ENCODE measurements at regions not wholly inside any gene's neighbourhood (a gene's known extent, or its start where the extent isn't known, plus 50 kb on each side); places are given as distances from the start of the nearest gene placed in this dataset.
"Not testable (repeated sequence)": the region's sequence is repeated elsewhere in the genome, so short reads cannot be mapped to it uniquely, and the experiment has no call there.

- Mint-ChIP-seq H3K4me3 (no peak overlapping the region), H3K9me3 (peaks cover 2% of the 10 kb centered on the region), H3K36me3 (ENCODE audit: low read depth) (no peaks in the 10 kb centered on the region), H3K4me1 (ENCODE audit: low read depth) (peaks cover 9% of the 10 kb centered on the region), H3K27me3 (ENCODE audit: low read depth) (peaks cover 4% of the 10 kb centered on the region), H3K27ac (no peak overlapping the region)
Observed at GRCh38 chr17:27199948-27200347, 94.0 kb upstream of the WSB1 start.

GRCh38 chr17:27200476-27200875, 93.4 kb upstream of the WSB1 start:
- peaks cover 4% of the 10 kb centered on the region for H3K27me3 Mint-ChIP-seq (ENCODE audit: low read depth)

GRCh38 chr17:27203241-27203640, 90.7 kb upstream of the WSB1 start:
- H3K27me3 Mint-ChIP-seq (ENCODE audit: low read depth) = peaks cover 4% of the 10 kb centered on the region
- no peaks in the 10 kb centered on the region for H3K36me3 Mint-ChIP-seq (ENCODE audit: low read depth)
- no peaks in the 10 kb centered on the region for H3K9me3 Mint-ChIP-seq
- no peak overlapping the region for H3K4me3 Mint-ChIP-seq
- no peak overlapping the region for H3K27ac Mint-ChIP-seq
- H3K4me1 Mint-ChIP-seq (ENCODE audit: low read depth) = peaks cover 9% of the 10 kb centered on the region

More at GRCh38 chr17:27200476-27200875, 93.4 kb upstream of the WSB1 start:
- H3K27ac Mint-ChIP-seq = no peak overlapping the region
- H3K36me3 Mint-ChIP-seq (ENCODE audit: low read depth) = no peaks in the 10 kb centered on the region
- H3K4me1 Mint-ChIP-seq (ENCODE audit: low read depth) = peaks cover 9% of the 10 kb centered on the region
- no peak overlapping the region for H3K4me3 Mint-ChIP-seq
- H3K9me3 Mint-ChIP-seq = peaks cover 2% of the 10 kb centered on the region

GRCh38 chr17:27206447-27206846, 87.5 kb upstream of the WSB1 start:
- peaks cover 4% of the 10 kb centered on the region for H3K27me3 Mint-ChIP-seq (ENCODE audit: low read depth)
- H3K27ac Mint-ChIP-seq = no peak overlapping the region
- H3K4me1 Mint-ChIP-seq (ENCODE audit: low read depth) = no peaks in the 10 kb centered on the region
- no peaks in the 10 kb centered on the region for H3K36me3 Mint-ChIP-seq (ENCODE audit: low read depth)
- H3K4me3 Mint-ChIP-seq = no peak overlapping the region
- no peaks in the 10 kb centered on the region for H3K9me3 Mint-ChIP-seq

GRCh38 chr17:27207073-27207513, 86.8 kb upstream of the WSB1 start:
- H3K4me1 Mint-ChIP-seq (ENCODE audit: low read depth) = no peaks in the 10 kb centered on the region
- H3K9me3 Mint-ChIP-seq = no peaks in the 10 kb centered on the region

GRCh38 chr17:27208370-27208769, 85.5 kb upstream of the WSB1 start:
- H3K4me3 Mint-ChIP-seq; H3K36me3 Mint-ChIP-seq (ENCODE audit: low read depth); H3K4me1 Mint-ChIP-seq (ENCODE audit: low read depth); H3K9me3 Mint-ChIP-seq; H3K27me3 Mint-ChIP-seq (ENCODE audit: low read depth); H3K27ac Mint-ChIP-seq: not testable (repeated sequence)

More at GRCh38 chr17:27207073-27207513, 86.8 kb upstream of the WSB1 start:
- no peaks in the 10 kb centered on the region for H3K36me3 Mint-ChIP-seq (ENCODE audit: low read depth)
- peaks cover 4% of the 10 kb centered on the region for H3K27me3 Mint-ChIP-seq (ENCODE audit: low read depth)
- no peak overlapping the region for H3K27ac Mint-ChIP-seq
- H3K4me3 Mint-ChIP-seq = no peak overlapping the region

- peaks cover 3% of the 10 kb centered on the region for H3K9me3 Mint-ChIP-seq
- H3K27me3 Mint-ChIP-seq (ENCODE audit: low read depth) = no peaks in the 10 kb centered on the region
- H3K36me3 Mint-ChIP-seq (ENCODE audit: low read depth) = no peaks in the 10 kb centered on the region
- no peak overlapping the region for H3K27ac Mint-ChIP-seq
- no peak overlapping the region for H3K4me3 Mint-ChIP-seq
- no peaks in the 10 kb centered on the region for H3K4me1 Mint-ChIP-seq (ENCODE audit: low read depth)
Observed at GRCh38 chr17:27209316-27209715, 84.6 kb upstream of the WSB1 start.

GRCh38 chr17:27210809-27211208, 83.1 kb upstream of the WSB1 start:
- H3K27ac Mint-ChIP-seq; H3K36me3 Mint-ChIP-seq (ENCODE audit: low read depth); H3K4me3 Mint-ChIP-seq: not testable (repeated sequence)

GRCh38 chr17:27216836-27217235, 77.1 kb upstream of the WSB1 start:
- Mint-ChIP-seq H3K9me3 (peaks cover 7% of the 10 kb centered on the region), H3K27me3 (ENCODE audit: low read depth) (no peaks in the 10 kb centered on the region), H3K36me3 (ENCODE audit: low read depth) (no peaks in the 10 kb centered on the region), H3K4me3 (no peak overlapping the region), H3K4me1 (ENCODE audit: low read depth) (peaks cover 12% of the 10 kb centered on the region), H3K27ac (no peak overlapping the region)

More at GRCh38 chr17:27210809-27211208, 83.1 kb upstream of the WSB1 start:
- not testable (repeated sequence) for H3K27me3 Mint-ChIP-seq (ENCODE audit: low read depth); H3K4me1 Mint-ChIP-seq (ENCODE audit: low read depth); H3K9me3 Mint-ChIP-seq

- peak overlapping the region; percentile 39 for H3K27ac Mint-ChIP-seq
- peaks cover 12% of the 10 kb centered on the region for H3K4me1 Mint-ChIP-seq (ENCODE audit: low read depth)
- H3K4me3 Mint-ChIP-seq = no peak overlapping the region
- H3K27me3 Mint-ChIP-seq (ENCODE audit: low read depth) = peaks cover 5% of the 10 kb centered on the region
- peaks cover 7% of the 10 kb centered on the region for H3K9me3 Mint-ChIP-seq
- H3K36me3 Mint-ChIP-seq (ENCODE audit: low read depth) = no peaks in the 10 kb centered on the region
Observed at GRCh38 chr17:27217631-27218030, 76.3 kb upstream of the WSB1 start.

- Mint-ChIP-seq H3K9me3 (peaks cover 7% of the 10 kb centered on the region), H3K27me3 (ENCODE audit: low read depth) (peaks cover 6% of the 10 kb centered on the region), H3K27ac (peak overlapping the region; percentile 39), H3K36me3 (ENCODE audit: low read depth) (no peaks in the 10 kb centered on the region), H3K4me3 (no peak overlapping the region), H3K4me1 (ENCODE audit: low read depth) (peaks cover 12% of the 10 kb centered on the region)
Observed at GRCh38 chr17:27218041-27218440, 75.9 kb upstream of the WSB1 start.

- Mint-ChIP-seq H3K4me1 (ENCODE audit: low read depth) (peaks cover 12% of the 10 kb centered on the region), H3K36me3 (ENCODE audit: low read depth) (no peaks in the 10 kb centered on the region), H3K9me3 (peaks cover 4% of the 10 kb centered on the region), H3K27me3 (ENCODE audit: low read depth) (peaks cover 6% of the 10 kb centered on the region), H3K27ac (peak overlapping the region; percentile 70), H3K4me3 (no peak overlapping the region)
Observed at GRCh38 chr17:27218719-27219488, 75.0 kb upstream of the WSB1 start.

- H3K27me3 Mint-ChIP-seq (ENCODE audit: low read depth) = peaks cover 10% of the 10 kb centered on the region
- no peaks in the 10 kb centered on the region for H3K9me3 Mint-ChIP-seq
- H3K4me1 Mint-ChIP-seq (ENCODE audit: low read depth) = peaks cover 11% of the 10 kb centered on the region
- no peak overlapping the region for H3K4me3 Mint-ChIP-seq
- no peaks in the 10 kb centered on the region for H3K36me3 Mint-ChIP-seq (ENCODE audit: low read depth)
- H3K27ac Mint-ChIP-seq = peak overlapping the region; percentile 8
Observed at GRCh38 chr17:27222515-27222914, 71.4 kb upstream of the WSB1 start.

- H3K4me3 Mint-ChIP-seq = no peak overlapping the region
- H3K4me1 Mint-ChIP-seq (ENCODE audit: low read depth) = no peaks in the 10 kb centered on the region
- H3K27ac Mint-ChIP-seq = no peak overlapping the region
- H3K9me3 Mint-ChIP-seq = no peaks in the 10 kb centered on the region
- H3K27me3 Mint-ChIP-seq (ENCODE audit: low read depth) = peaks cover 10% of the 10 kb centered on the region
- no peaks in the 10 kb centered on the region for H3K36me3 Mint-ChIP-seq (ENCODE audit: low read depth)
Observed at GRCh38 chr17:27224526-27225315, 69.2 kb upstream of the WSB1 start.
